Small intestine (tissue), 7 donors: ENCODE measurements at regions not wholly inside any gene's neighbourhood (a gene's known extent, or its start where the extent isn't known, plus 50 kb on each side); places are given as distances from the start of the nearest gene placed in this dataset.
"Not testable (repeated sequence)": the region's sequence is repeated elsewhere in the genome, so short reads cannot be mapped to it uniquely, and the experiment has no call there.

Experiments
- DNase-seq, 2 donors: peaks; one replicate each; pipeline versions ENCODE4 v3.0.0 to v3.0.0-alpha.2; 2013
- FAIRE-seq: peaks from 2 replicates; lab custom pipeline; 2012; peaks lifted over from hg19 to GRCh38; lab: Jason Lieb, UNC
- H3K27ac ChIP-seq, 3 donors: one replicate each; pipeline ENCODE4 v1.5.1; 2013; ENCODE audit warnings: low read length in 2 of 3, mild to moderate bottlenecking in 2 of 3, control low read depth in 1 of 3, inconsistent platforms in 1 of 3, low read depth in 1 of 3, moderate library complexity in 1 of 3
- H3K27me3 ChIP-seq, 3 donors: one replicate each; pipeline ENCODE4 v1.6.1; 2013; ENCODE audit warnings: low read length in 3 of 3, inconsistent platforms in 1 of 3; ENCODE audit not compliant: control insufficient read depth in 3 of 3, insufficient read depth in 3 of 3
- H3K36me3 ChIP-seq, 3 donors: one replicate each; pipeline ENCODE4 v1.6.1; 2013; ENCODE audit warnings: low read length in 3 of 3, inconsistent platforms in 1 of 3, low read depth in 1 of 3, mild to moderate bottlenecking in 1 of 3, moderate library complexity in 1 of 3; ENCODE audit not compliant: control insufficient read depth in 3 of 3, insufficient read depth in 2 of 3
- H3K4me1 ChIP-seq, 3 donors: one replicate each; pipeline ENCODE4 v1.6.1; 2013; ENCODE audit warnings: low read length in 2 of 3, inconsistent platforms in 1 of 3, low read depth in 1 of 3, mild to moderate bottlenecking in 1 of 3, moderate library complexity in 1 of 3; ENCODE audit not compliant: control insufficient read depth in 3 of 3, insufficient read depth in 2 of 3
- H3K4me3 ChIP-seq, 3 donors: one replicate each; pipeline ENCODE4 v1.5.1; 2013; ENCODE audit warnings: low read length in 3 of 3, control low read depth in 1 of 3, inconsistent platforms in 1 of 3, low read depth in 1 of 3, mild to moderate bottlenecking in 1 of 3, moderate library complexity in 1 of 3
- H3K9me3 ChIP-seq, 2 donors: one replicate each; pipeline ENCODE4 v1.6.1; 2013; ENCODE audit warnings: low read depth in 1 of 2, low read length in 1 of 2; ENCODE audit not compliant: control insufficient read depth in 2 of 2, insufficient read depth in 1 of 2
- WGBS, 3 donors: extraction: QIAGEN DNeasy Blood & Tissue Kit; methylation state at CpG; one replicate each; pipeline ENCODE4 v1.1.7; 2013; 5-methylcytosine and 5-hydroxymethylcytosine counted together
- donor health status: healthy with polysubstance abuse.
- donor health status: control.
- donor health status: control.
- donor health status: Bipolar disorder and iron deficiency.
- donor health status: healthy.

DNA sequence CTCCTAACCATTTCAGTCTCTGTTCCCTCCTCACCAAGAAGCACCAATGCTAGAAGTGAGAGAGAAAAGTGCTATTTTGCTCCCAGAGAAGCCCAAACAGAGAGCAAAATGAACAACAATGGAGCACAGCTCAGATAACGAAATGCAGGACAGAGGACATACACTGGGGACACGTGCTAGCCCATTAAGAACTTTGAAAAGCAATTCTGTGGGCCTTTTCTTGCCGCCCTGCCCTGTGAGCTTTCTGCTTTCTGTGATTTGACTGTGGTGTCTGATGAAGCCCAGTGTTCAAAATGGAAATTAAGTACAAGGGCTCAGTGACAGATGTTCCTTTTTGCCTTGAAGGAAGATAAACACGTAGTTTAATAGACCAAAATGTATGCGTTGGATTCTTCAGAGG is 130.8 kb downstream of the S1PR1 start:
- DNase-seq (no peak), FAIRE-seq (no peak)
- no peaks in the 10 kb centered on the region for H3K4me1 ChIP-seq
- H3K27me3 ChIP-seq: no peaks in the 10 kb centered on the region
- H3K27ac ChIP-seq: no peak overlapping the region
- H3K4me3 ChIP-seq: no peak overlapping the region
- WGBS, 3 donors: 56 to 59% (median 58%) methylated on average over 5 of the region's 5 CpGs
- no peaks in the 10 kb centered on the region for H3K9me3 ChIP-seq
- H3K36me3 ChIP-seq: no peaks in the 10 kb centered on the region

DNA sequence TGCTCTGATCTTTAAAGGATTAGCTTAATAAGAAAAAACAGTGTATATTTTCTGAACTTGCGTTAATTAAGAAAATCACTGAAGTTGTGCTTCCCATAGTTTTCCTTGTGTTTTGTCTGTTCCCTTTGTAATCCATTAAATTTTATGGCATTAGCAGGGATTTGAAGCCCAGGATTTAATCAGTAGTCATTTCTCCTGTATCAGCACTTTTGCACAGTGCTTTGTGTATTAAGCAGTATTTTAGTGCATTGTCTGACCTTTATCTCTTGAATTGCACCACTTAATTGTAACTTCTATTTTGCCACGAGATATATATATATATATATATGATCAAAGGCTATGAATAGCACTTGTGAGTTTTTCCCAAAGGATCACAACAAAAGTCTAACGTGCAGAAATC is 133.7 kb downstream of the S1PR1 start:
- Histone ChIP-seq H3K27me3 (no peaks in the 10 kb centered on the region), H3K9me3 (peaks cover 0 to 3% of the 10 kb centered on the region in 2 donors), H3K4me3 (no peak overlapping the region), H3K36me3 (no peaks in the 10 kb centered on the region), H3K4me1 (no peaks in the 10 kb centered on the region), H3K27ac (no peak overlapping the region)
- FAIRE-seq (no peak), DNase-seq (no peak)
- WGBS, 3 donors: 53 to 79% (median 58%) methylated on average over 3 of the region's 3 CpGs

DNA sequence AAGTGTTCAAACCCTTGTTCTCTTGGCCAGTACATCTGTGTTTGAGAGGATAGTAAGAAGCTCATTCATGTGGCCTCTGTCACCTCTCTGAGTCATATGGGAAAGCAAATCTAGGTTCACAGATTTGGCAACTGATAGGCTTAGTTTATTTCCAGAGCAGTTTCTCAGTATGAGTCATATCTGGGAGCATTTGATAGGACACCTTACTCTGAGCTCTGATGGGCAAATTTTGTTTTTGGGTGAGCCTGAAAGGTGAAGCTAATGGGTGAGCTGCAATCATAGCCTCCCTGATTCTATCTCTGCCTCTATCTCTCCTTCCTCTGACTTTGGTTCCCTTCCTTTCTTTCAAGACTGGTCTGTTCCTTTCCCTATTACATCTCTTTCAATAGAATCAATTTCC is 134.4 kb downstream of the S1PR1 start:
- Histone ChIP-seq H3K27me3 (no peaks in the 10 kb centered on the region), H3K27ac (no peak overlapping the region), H3K4me3 (no peak overlapping the region), H3K9me3 (peaks cover 0 to 3% of the 10 kb centered on the region in 2 donors), H3K36me3 (no peaks in the 10 kb centered on the region), H3K4me1 (no peaks in the 10 kb centered on the region)
- DNase-seq (no peak), FAIRE-seq (no peak)

DNA sequence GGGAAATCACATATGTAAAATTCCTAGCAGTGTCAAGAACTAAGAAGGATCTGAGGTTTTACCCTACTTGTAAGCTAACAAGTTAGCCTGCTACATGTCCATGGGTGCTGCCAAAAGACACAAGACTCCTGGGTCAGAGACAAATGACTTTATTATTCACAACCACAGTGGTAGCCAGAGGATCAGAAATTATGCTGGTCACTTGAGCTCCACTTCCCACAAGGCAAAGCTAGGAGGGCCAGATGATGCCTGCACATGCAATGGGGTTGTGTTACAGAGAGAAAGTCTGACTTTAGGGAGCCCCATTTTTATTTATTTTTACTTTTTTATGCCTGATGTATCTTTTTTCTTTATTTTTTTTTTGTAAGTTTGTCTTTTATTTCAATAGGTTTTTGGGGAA is 136.8 kb downstream of the S1PR1 start:
- no peaks in the 10 kb centered on the region for H3K4me1 ChIP-seq
- H3K4me3 ChIP-seq: no peak overlapping the region
- H3K9me3 ChIP-seq: peaks cover 0 to 3% of the 10 kb centered on the region in 2 donors
- no peaks in the 10 kb centered on the region for H3K36me3 ChIP-seq
- FAIRE-seq (no peak), DNase-seq (no peak)
- H3K27me3 ChIP-seq: no peaks in the 10 kb centered on the region
- H3K27ac ChIP-seq: no peak overlapping the region

DNA sequence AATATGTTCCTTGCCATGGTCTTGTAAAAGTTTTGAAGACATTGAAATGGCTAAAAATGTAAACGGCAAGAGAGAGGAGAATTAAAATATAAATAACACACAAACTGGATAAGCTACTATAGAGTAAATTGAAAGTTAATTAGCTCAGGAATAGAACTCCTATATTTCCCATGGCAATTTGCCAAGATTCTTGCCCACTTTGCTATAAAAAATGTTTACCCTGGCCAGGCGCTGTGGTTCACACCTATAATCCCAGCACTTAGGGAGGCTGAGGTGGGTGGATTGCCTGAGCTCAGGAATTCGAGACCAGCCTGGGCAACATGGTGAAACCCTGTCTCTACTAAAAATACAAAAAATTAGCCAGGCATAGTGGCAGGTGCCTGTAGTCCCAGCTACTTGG is 138.6 kb downstream of the S1PR1 start:
- DNase-seq, H3K27me3 ChIP-seq, FAIRE-seq, H3K27ac ChIP-seq, H3K4me1 ChIP-seq, H3K36me3 ChIP-seq, H3K4me3 ChIP-seq, H3K9me3 ChIP-seq: not testable (repeated sequence)
- WGBS, 3 donors: 34 to 70% (median 42%) methylated on average over 3 of the region's 3 CpGs

DNA sequence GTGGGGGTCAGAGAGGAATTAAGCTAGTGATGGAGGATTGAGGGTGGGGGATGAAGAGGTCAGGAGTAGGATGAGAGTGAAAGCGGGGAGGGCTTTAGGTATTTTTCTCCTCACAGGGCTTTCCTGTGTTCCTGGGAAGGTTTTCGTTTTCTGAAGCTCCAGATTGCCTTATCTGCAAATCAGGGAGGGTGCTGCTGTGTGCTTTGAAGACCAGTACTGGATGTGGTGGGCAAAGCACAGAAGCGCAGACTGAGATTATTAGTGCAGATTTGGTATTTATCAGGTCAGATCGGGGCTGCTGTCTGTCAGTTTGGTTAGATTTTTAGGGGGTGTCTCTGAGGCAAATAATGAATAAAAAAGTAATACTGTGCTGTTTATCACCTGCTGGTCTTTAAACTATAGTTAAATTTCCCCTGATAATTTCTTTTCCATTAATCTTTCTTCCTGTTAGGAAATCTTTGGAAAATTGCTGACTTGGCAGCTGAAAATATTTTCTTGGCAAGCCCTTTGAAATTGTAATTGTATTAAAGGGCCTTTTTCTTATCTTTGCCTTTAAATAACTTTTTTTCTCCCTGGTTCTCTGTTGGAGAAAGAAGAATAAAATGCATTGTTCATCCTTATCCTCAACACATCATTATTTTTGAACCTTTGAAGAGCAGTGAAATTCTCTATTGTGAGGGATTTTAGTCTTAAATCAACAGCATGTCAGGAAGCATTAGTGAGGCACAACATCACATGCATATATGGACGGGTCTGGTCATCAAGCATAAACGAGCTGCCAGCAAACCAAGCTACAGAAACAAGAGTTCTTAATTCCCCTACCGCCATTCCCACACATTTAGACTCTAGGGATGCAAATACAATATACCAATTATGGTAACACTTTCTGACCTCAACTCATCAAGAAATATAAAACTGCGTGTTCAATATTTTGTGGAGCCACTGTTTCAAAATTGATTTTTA is 139.6 kb downstream of the S1PR1 start:
- Histone ChIP-seq H3K9me3 (peaks cover 0 to 3% of the 10 kb centered on the region in 2 donors), H3K27ac (no peak overlapping the region), H3K4me3 (no peak overlapping the region), H3K27me3 (no peaks in the 10 kb centered on the region), H3K36me3 (no peaks in the 10 kb centered on the region), H3K4me1 (no peaks in the 10 kb centered on the region)
- DNase-seq: no peak
- WGBS, 3 donors: 61 to 73% (median 64%) methylated on average over 8 of the region's 8 CpGs
- no peak for FAIRE-seq

DNA sequence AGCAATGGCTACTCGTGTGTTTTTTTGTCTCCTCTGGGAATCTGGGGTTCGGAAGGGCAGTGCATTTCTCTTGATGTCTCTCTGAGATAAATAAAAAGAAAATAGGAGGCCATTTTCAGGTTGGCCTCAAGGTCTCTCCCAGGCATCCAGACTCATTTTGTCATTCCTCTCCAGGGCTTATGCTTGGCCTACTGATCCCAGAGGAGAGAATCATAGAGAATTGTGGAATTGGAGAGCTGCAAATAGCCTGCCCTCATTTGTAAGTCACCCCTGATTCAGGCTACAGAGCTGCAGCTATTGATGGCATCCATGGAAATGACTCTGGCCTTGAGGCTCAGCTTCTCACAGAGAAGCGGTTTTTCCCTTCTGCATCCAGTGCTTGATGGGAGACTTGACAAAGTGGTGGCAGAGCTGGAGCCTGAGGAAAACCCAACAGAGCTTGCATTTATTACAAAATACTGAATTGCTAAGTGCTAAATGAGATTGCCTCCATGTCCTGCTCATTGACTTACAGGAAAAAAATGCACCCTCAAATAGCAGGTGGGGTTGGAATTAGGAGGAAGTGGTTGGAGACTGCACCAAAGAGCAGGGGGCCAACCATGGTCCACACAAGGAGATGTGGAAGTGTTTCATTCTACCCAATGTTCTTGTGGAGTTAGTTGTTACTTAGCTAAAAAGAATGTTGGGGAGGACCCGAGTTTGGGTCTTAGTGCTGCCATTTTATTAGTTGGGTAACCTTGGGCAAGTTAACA is 140.4 kb downstream of the S1PR1 start:
- H3K9me3 ChIP-seq: peaks cover 0 to 3% of the 10 kb centered on the region in 2 donors
- WGBS, 3 donors: 75 to 85% (median 83%) methylated on average over 4 of the region's 4 CpGs
- H3K27ac ChIP-seq: no peak overlapping the region
- no peaks in the 10 kb centered on the region for H3K36me3 ChIP-seq
- H3K4me1 ChIP-seq: no peaks in the 10 kb centered on the region
- no peaks in the 10 kb centered on the region for H3K27me3 ChIP-seq
- no peak for FAIRE-seq
- no peak for DNase-seq
- H3K4me3 ChIP-seq: no peak overlapping the region

DNA sequence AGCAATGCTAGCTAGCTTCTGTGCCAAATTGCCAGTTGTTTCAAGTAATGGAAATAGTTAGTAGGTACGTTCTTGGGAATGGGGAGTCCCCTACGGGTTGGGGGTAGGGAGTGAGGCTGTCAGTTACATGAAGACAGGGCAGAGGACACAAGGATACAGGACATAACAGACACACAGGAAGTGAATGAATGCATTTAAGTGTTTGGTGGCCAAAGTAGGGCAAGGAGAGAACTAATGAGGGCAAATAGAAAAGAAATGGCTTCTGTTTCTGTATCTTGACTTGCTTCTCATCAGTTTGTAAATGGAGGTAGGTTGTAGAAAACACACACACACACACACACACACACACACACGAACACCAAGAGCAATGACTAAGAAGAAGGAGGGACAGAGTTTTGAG is 142.2 kb downstream of the S1PR1 start:
- H3K4me1 ChIP-seq: no peaks in the 10 kb centered on the region
- no peak overlapping the region for H3K27ac ChIP-seq
- H3K36me3 ChIP-seq: no peaks in the 10 kb centered on the region
- 65 to 81% (median 80%) methylated on average over 3 of the region's 3 CpGs for WGBS, 3 donors
- H3K27me3 ChIP-seq: no peaks in the 10 kb centered on the region
- DNase-seq (no peak), FAIRE-seq (no peak)
- H3K9me3 ChIP-seq: no peaks in the 10 kb centered on the region
- H3K4me3 ChIP-seq: no peak overlapping the region
